ENCODE measurements at regions not wholly inside any gene's neighbourhood (a gene's known extent, or its start where the extent isn't known, plus 50 kb on each side); places are given as distances from the start of the nearest gene placed in this dataset.

GRCh38 chr6:167507376-167507945 is 182.6 kb downstream of the TTLL2 start:
- TF ChIP-seq CTCF (IDR thresholded peaks at IDR 0.05) = no peak
- no peak for TF ChIP-seq POLR2A (IDR thresholded peaks at IDR 0.05)
- TF ChIP-seq EP300 (IDR thresholded peaks at IDR 0.05) = no peak

Measured in tibial nerve (tissue), 4 donors.